ENCODE measurements at regions not wholly inside any gene's neighbourhood (a gene's known extent, or its start where the extent isn't known, plus 50 kb on each side); places are given as distances from the start of the nearest gene placed in this dataset.

DNA sequence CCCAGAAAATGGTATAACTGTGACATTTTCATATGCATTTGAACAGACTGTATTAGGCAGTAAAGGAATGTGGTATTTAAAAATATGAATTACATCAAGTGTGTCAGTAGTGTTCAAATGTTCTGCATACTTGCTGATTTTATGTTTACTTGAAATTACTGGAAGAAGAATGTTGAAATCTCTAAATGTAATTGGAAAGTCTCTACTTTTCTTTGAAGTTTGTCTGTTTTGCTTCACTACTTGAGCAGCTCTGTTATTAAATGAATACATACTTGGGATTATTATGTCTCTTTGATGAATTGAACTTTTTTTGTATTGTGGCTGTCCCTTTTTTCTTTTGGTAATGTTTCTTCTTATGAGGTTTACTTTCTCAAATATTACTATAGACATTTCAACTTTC is 205.6 kb downstream of the TAF11L14 start:
- no peak for TF ChIP-seq POLR2A (IDR thresholded peaks at IDR 0.05)
- TF ChIP-seq, protein P1, sequence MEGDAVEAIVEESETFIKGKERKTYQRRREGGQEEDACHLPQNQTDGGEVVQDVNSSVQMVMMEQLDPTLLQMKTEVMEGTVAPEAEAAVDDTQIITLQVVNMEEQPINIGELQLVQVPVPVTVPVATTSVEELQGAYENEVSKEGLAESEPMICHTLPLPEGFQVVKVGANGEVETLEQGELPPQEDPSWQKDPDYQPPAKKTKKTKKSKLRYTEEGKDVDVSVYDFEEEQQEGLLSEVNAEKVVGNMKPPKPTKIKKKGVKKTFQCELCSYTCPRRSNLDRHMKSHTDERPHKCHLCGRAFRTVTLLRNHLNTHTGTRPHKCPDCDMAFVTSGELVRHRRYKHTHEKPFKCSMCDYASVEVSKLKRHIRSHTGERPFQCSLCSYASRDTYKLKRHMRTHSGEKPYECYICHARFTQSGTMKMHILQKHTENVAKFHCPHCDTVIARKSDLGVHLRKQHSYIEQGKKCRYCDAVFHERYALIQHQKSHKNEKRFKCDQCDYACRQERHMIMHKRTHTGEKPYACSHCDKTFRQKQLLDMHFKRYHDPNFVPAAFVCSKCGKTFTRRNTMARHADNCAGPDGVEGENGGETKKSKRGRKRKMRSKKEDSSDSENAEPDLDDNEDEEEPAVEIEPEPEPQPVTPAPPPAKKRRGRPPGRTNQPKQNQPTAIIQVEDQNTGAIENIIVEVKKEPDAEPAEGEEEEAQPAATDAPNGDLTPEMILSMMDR (IDR thresholded peaks at IDR 0.05) = no peak

Data from body of pancreas (tissue), 4 donors.